ENCODE measurements at regions not wholly inside any gene's neighbourhood (a gene's known extent, or its start where the extent isn't known, plus 50 kb on each side); places are given as distances from the start of the nearest gene placed in this dataset.

DNA sequence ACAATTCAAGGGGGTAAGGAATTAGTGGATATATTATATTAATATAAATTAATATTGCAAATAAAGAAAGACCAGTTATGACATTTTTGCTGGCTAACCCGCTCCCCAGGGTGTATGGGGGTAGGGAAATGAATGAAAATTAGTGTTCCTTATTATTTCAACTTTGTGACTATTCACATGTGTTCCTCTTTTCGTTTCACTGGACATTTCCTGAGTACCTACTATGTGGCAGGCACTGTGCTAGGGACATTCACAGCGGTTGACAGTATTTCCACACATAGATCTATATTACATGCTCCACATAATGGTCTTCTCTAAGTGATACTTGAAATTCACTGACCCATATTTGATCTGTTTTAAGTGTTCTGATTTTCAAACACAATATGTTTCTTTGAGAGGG, 129.8 kb upstream of the USP15 start:
- no peak overlapping the region for H3K4me3 ChIP-seq (ENCODE audit: low read depth, low read length)
- TF ChIP-seq, protein P1, sequence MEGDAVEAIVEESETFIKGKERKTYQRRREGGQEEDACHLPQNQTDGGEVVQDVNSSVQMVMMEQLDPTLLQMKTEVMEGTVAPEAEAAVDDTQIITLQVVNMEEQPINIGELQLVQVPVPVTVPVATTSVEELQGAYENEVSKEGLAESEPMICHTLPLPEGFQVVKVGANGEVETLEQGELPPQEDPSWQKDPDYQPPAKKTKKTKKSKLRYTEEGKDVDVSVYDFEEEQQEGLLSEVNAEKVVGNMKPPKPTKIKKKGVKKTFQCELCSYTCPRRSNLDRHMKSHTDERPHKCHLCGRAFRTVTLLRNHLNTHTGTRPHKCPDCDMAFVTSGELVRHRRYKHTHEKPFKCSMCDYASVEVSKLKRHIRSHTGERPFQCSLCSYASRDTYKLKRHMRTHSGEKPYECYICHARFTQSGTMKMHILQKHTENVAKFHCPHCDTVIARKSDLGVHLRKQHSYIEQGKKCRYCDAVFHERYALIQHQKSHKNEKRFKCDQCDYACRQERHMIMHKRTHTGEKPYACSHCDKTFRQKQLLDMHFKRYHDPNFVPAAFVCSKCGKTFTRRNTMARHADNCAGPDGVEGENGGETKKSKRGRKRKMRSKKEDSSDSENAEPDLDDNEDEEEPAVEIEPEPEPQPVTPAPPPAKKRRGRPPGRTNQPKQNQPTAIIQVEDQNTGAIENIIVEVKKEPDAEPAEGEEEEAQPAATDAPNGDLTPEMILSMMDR (IDR thresholded peaks at IDR 0.05; ENCODE audit: control insufficient read depth, extremely low read depth, insufficient read depth) = no peak

DNA sequence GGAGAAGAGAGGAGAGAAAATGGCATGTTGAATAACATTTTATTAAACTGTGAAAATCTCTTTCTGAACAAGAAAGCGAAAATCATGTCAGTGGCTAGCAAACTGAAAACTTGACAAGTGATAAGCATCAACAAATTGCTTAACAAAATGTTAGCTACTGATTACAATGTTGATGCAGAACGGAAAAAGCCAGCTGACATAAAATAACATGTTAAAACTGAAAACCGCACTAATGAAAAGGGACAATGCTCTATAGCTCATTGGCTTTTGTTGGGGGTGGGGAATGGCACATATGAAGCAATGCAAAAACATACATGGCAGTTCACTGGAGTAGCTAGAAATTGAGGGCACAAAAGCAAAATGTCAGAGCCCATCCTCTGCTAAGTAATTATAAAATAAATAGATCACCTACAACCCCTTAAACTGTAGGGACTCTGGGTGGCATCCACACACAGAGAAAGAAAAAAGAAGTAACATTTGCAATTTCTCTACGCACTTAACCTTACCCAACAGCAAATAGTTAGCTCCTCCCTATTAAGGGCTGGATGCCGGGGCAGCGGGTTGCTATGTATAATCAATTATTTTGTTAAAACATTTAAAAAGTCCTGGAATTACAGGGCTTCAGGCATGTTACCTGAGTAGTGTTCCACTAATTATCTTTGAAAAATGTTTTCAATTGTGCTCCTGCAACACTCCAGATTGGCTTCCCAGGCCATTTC, 129.2 kb upstream of the USP15 start:
- no peak overlapping the region for H3K4me3 ChIP-seq (ENCODE audit: low read depth, low read length)
- no peak for DNase-seq (ENCODE audit: low read depth)
- TF ChIP-seq, protein P1 (IDR thresholded peaks at IDR 0.05; ENCODE audit: control insufficient read depth, extremely low read depth, insufficient read depth) = no peak

More for the DNA sequence above, 129.8 kb upstream of the USP15 start:
- no peak for DNase-seq (ENCODE audit: low read depth)

- no peak overlapping the region for H3K4me3 ChIP-seq (ENCODE audit: low read depth, low read length)
- peak; percentile 71 for DNase-seq (ENCODE audit: low read depth)
- TF ChIP-seq, protein P1 (IDR thresholded peaks at IDR 0.05; ENCODE audit: control insufficient read depth, extremely low read depth, insufficient read depth) = no peak
Measured at GRCh38 chr12:62133440-62133839, 126.8 kb upstream of the USP15 start.

DNA sequence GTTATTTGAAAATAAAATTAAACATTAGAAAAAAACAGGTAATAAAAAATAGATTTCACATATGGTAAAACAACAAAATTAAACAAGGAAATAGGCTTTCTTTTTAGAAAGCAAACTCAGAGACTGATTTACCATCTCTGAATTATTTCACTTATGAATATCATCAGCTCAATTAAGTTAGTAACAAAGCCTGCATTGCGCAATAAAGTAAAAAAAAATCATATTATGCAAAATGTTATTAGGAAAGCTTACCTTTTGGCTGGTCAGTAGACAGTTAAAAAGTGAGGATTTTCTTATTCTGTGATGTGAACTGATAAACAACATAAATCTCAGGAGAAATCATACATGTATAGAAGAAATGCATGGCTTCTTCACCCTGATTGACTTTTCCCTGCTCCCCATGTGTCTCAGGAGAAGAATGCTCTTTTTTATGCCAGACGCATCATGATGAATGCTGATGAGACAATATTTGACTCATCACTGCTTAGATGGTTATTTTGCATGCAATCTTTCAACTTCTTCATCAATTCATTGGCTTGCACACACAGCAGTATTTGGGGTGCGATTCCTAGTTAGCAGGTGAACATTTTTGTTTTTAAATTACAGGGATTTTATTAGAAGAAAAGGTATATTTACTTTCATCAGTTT, 124.5 kb upstream of the USP15 start:
- TF ChIP-seq, protein P1 (IDR thresholded peaks at IDR 0.05; ENCODE audit: control insufficient read depth, extremely low read depth, insufficient read depth) = no peak
- no peak overlapping the region for H3K4me3 ChIP-seq (ENCODE audit: low read depth, low read length)
- no peak for DNase-seq (ENCODE audit: low read depth)

DNA sequence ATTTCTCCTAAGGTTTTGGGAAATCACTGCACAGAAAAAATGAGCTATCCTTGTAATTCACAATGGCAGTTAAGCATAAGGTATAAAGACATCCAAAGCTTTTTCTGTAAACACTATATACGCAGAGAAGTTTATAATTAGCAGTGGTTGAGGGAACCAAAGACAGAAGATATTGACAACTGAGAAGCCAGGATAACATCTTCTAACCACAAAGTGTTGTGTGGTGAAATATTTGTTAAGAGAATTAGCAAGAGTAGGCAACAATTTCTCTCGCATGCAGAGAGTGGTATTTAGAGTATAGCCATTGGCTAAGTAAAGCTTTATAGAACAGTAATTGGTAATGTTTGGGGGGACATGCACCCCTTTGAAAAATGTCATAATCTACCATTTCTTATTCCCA, 123.7 kb upstream of the USP15 start:
- TF ChIP-seq, protein P1 (IDR thresholded peaks at IDR 0.05; ENCODE audit: control insufficient read depth, extremely low read depth, insufficient read depth) = no peak
- DNase-seq (ENCODE audit: low read depth) = no peak
- H3K4me3 ChIP-seq (ENCODE audit: low read depth, low read length) = no peak overlapping the region

GRCh38 chr12:62138527-62138926, 121.7 kb upstream of the USP15 start:
- no peak overlapping the region for H3K4me3 ChIP-seq (ENCODE audit: low read depth, low read length)
- TF ChIP-seq, protein P1 (IDR thresholded peaks at IDR 0.05; ENCODE audit: control insufficient read depth, extremely low read depth, insufficient read depth) = no peak
- no peak for DNase-seq (ENCODE audit: low read depth)
